IPS-18a (cell line): ENCODE measurements at regions not wholly inside any gene's neighbourhood (a gene's known extent, or its start where the extent isn't known, plus 50 kb on each side); places are given as distances from the start of the nearest gene placed in this dataset.

Experiments
- H3K27ac ChIP-seq: one replicate; pipeline ENCODE4 v1.5.1; 2013; ENCODE audit warnings: low read length
- H3K27me3 ChIP-seq: one replicate; pipeline ENCODE4 v1.6.1; 2013; ENCODE audit warnings: mild to moderate bottlenecking, low read length; ENCODE audit not compliant: control insufficient read depth, insufficient read depth
- H3K36me3 ChIP-seq: one replicate; pipeline ENCODE4 v1.6.1; 2013; ENCODE audit warnings: low read depth, low read length; ENCODE audit not compliant: control insufficient read depth
- H3K4me1 ChIP-seq: one replicate; pipeline ENCODE4 v1.6.1; 2013; ENCODE audit warnings: low read depth, low read length; ENCODE audit not compliant: control insufficient read depth
- H3K4me3 ChIP-seq: one replicate; pipeline ENCODE4 v1.5.1; 2013; ENCODE audit warnings: low read length
- H3K9ac ChIP-seq: one replicate; pipeline ENCODE4 v1.6.1; 2013; ENCODE audit warnings: mild to moderate bottlenecking, low read length, moderate library complexity
- H3K9me3 ChIP-seq: one replicate; pipeline ENCODE4 v1.6.1; 2013; ENCODE audit warnings: low read depth, low read length; ENCODE audit not compliant: control insufficient read depth

- Histone ChIP-seq H3K4me1 (peaks cover 32% of the 10 kb centered on the region), H3K27ac (no peak overlapping the region), H3K27me3 (no peaks in the 10 kb centered on the region)
These were observed 57.0 kb downstream of the PHLDA1 start for GRCh38 chr12:75974323-75975187.

GRCh38 chr12:75971253-75971652, 60.3 kb downstream of the PHLDA1 start:
- H3K9ac ChIP-seq, result no peak overlapping the region
- peaks cover 27% of the 10 kb centered on the region for H3K4me1 ChIP-seq
- H3K36me3 ChIP-seq, result no peaks in the 10 kb centered on the region

More at GRCh38 chr12:75974323-75975187, 57.0 kb downstream of the PHLDA1 start:
- H3K36me3 ChIP-seq, result no peaks in the 10 kb centered on the region
- H3K4me3 ChIP-seq, result no peak overlapping the region
- H3K9ac ChIP-seq, result no peak overlapping the region
- H3K9me3 ChIP-seq, result no peaks in the 10 kb centered on the region

GRCh38 chr12:75970310-75970709, 61.3 kb downstream of the PHLDA1 start:
- peaks cover 27% of the 10 kb centered on the region for H3K4me1 ChIP-seq
- H3K4me3 ChIP-seq, result peak overlapping the region; percentile 13
- no peak overlapping the region for H3K27ac ChIP-seq
- no peaks in the 10 kb centered on the region for H3K9me3 ChIP-seq
- no peaks in the 10 kb centered on the region for H3K27me3 ChIP-seq
- H3K36me3 ChIP-seq, result no peaks in the 10 kb centered on the region
- H3K9ac ChIP-seq, result no peak overlapping the region

More at GRCh38 chr12:75971253-75971652, 60.3 kb downstream of the PHLDA1 start:
- no peak overlapping the region for H3K4me3 ChIP-seq
- H3K27ac ChIP-seq, result no peak overlapping the region
- H3K27me3 ChIP-seq, result no peaks in the 10 kb centered on the region
- H3K9me3 ChIP-seq, result no peaks in the 10 kb centered on the region

GRCh38 chr12:75969768-75970167, 61.8 kb downstream of the PHLDA1 start:
- Histone ChIP-seq H3K27ac (no peak overlapping the region), H3K27me3 (no peaks in the 10 kb centered on the region), H3K9me3 (no peaks in the 10 kb centered on the region), H3K4me1 (peaks cover 27% of the 10 kb centered on the region), H3K9ac (no peak overlapping the region), H3K4me3 (peak overlapping the region; percentile 13), H3K36me3 (no peaks in the 10 kb centered on the region)

GRCh38 chr12:75965661-75966060, 65.9 kb downstream of the PHLDA1 start:
- H3K27me3 ChIP-seq, result no peaks in the 10 kb centered on the region
- no peak overlapping the region for H3K27ac ChIP-seq
- H3K4me3 ChIP-seq, result no peak overlapping the region
- H3K9ac ChIP-seq, result no peak overlapping the region
- H3K4me1 ChIP-seq, result peaks cover 20% of the 10 kb centered on the region
- no peaks in the 10 kb centered on the region for H3K9me3 ChIP-seq
- H3K36me3 ChIP-seq, result no peaks in the 10 kb centered on the region

- Histone ChIP-seq H3K36me3 (no peaks in the 10 kb centered on the region), H3K4me3 (no peak overlapping the region), H3K27ac (no peak overlapping the region), H3K4me1 (peaks cover 19% of the 10 kb centered on the region), H3K9me3 (no peaks in the 10 kb centered on the region), H3K27me3 (no peaks in the 10 kb centered on the region), H3K9ac (no peak overlapping the region)
These were observed 67.4 kb downstream of the PHLDA1 start for GRCh38 chr12:75964150-75964549.

- H3K36me3 ChIP-seq, result no peaks in the 10 kb centered on the region
- H3K27ac ChIP-seq, result no peak overlapping the region
- H3K27me3 ChIP-seq, result no peaks in the 10 kb centered on the region
- H3K9me3 ChIP-seq, result no peaks in the 10 kb centered on the region
- peaks cover 30% of the 10 kb centered on the region for H3K4me1 ChIP-seq
- no peak overlapping the region for H3K4me3 ChIP-seq
- H3K9ac ChIP-seq, result no peak overlapping the region
These were observed 69.7 kb downstream of the PHLDA1 start for GRCh38 chr12:75961878-75962277.

GRCh38 chr12:75960954-75961661, 70.5 kb downstream of the PHLDA1 start:
- H3K4me1 ChIP-seq, result peaks cover 30% of the 10 kb centered on the region

GRCh38 chr12:75960086-75960910, 71.3 kb downstream of the PHLDA1 start:
- Histone ChIP-seq H3K27me3 (no peaks in the 10 kb centered on the region), H3K9ac (no peak overlapping the region), H3K4me1 (peaks cover 32% of the 10 kb centered on the region), H3K4me3 (peak overlapping the region; percentile 37), H3K27ac (no peak overlapping the region), H3K9me3 (no peaks in the 10 kb centered on the region), H3K36me3 (no peaks in the 10 kb centered on the region)

More at GRCh38 chr12:75960954-75961661, 70.5 kb downstream of the PHLDA1 start:
- Histone ChIP-seq H3K4me3 (no peak overlapping the region), H3K9ac (no peak overlapping the region), H3K27me3 (no peaks in the 10 kb centered on the region), H3K27ac (no peak overlapping the region), H3K36me3 (no peaks in the 10 kb centered on the region), H3K9me3 (no peaks in the 10 kb centered on the region)

- Histone ChIP-seq H3K9ac (peak overlapping the region; percentile 44), H3K4me3 (peak overlapping the region; percentile 37)
These were observed 72.1 kb downstream of the PHLDA1 start for GRCh38 chr12:75959506-75959905.

GRCh38 chr12:75959060-75959459, 72.5 kb downstream of the PHLDA1 start:
- H3K9me3 ChIP-seq, result no peaks in the 10 kb centered on the region
- peak overlapping the region; percentile 37 for H3K4me3 ChIP-seq
- peak overlapping the region; percentile 92 for H3K27ac ChIP-seq
- H3K9ac ChIP-seq, result peak overlapping the region; percentile 44
- H3K4me1 ChIP-seq, result peaks cover 38% of the 10 kb centered on the region
- H3K27me3 ChIP-seq, result no peaks in the 10 kb centered on the region
- no peaks in the 10 kb centered on the region for H3K36me3 ChIP-seq

More at GRCh38 chr12:75959506-75959905, 72.1 kb downstream of the PHLDA1 start:
- peaks cover 34% of the 10 kb centered on the region for H3K4me1 ChIP-seq
- peak overlapping the region; percentile 27 for H3K27ac ChIP-seq
- H3K36me3 ChIP-seq, result no peaks in the 10 kb centered on the region
- no peaks in the 10 kb centered on the region for H3K9me3 ChIP-seq
- H3K27me3 ChIP-seq, result no peaks in the 10 kb centered on the region
